ENCODE measurements at regions not wholly inside any gene's neighbourhood (a gene's known extent, or its start where the extent isn't known, plus 50 kb on each side); places are given as distances from the start of the nearest gene placed in this dataset.

DNA sequence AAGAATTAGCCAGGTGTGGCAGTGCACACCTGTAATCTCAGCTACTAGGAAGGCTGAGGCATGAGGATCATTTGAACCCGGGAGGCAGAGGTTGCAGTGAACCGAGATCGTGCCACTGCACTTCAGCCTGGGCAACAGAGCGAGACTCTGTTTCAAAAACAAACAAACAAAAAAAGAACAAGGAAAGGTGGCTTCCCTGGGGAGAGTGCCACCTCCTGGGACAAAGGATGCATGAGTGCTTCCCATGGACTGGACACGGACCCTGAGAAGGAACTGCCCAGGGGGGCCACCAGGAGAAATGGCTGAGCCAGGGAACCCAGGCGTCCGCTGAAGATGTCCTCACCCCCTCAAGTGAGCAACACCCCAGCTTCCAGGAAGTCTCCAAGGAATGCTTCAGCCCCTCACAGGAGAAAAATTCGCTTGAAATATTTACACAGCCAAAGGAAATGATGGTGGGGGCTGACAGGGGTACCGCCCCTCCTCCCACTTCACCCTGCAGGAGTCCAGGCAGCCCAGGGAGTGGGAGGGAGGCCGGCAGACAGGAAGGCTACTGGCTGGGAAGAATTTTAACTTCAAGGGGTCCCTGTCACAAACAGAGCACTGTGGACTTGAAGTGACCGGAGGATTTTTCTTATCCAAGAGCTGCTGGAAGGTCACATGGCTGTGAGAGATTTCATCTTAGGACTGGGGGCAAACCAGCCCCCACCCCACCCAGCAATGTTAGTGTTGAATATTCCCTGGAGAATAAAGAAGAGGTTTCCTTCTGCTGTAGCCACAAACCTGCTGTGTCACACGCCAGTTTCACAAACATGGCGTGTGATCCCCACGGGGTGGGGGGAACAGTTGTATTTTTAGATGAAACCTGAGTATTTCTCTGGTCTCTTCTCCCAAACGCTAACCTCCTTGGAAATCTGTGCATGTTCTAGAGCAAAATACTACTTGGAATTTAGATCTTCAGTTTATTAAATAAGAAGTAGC, 90.8 kb upstream of the SLC25A33 start:
- TF ChIP-seq, protein P1, sequence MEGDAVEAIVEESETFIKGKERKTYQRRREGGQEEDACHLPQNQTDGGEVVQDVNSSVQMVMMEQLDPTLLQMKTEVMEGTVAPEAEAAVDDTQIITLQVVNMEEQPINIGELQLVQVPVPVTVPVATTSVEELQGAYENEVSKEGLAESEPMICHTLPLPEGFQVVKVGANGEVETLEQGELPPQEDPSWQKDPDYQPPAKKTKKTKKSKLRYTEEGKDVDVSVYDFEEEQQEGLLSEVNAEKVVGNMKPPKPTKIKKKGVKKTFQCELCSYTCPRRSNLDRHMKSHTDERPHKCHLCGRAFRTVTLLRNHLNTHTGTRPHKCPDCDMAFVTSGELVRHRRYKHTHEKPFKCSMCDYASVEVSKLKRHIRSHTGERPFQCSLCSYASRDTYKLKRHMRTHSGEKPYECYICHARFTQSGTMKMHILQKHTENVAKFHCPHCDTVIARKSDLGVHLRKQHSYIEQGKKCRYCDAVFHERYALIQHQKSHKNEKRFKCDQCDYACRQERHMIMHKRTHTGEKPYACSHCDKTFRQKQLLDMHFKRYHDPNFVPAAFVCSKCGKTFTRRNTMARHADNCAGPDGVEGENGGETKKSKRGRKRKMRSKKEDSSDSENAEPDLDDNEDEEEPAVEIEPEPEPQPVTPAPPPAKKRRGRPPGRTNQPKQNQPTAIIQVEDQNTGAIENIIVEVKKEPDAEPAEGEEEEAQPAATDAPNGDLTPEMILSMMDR (IDR thresholded peaks at IDR 0.05; ENCODE audit: low read depth, low read length), result no peak
- 0 out of 2 replicates have a peak overlapping the region, but pooled peaks have one; percentile 6 for H3K4me3 ChIP-seq (ENCODE audit: low read depth, low read length)

DNA sequence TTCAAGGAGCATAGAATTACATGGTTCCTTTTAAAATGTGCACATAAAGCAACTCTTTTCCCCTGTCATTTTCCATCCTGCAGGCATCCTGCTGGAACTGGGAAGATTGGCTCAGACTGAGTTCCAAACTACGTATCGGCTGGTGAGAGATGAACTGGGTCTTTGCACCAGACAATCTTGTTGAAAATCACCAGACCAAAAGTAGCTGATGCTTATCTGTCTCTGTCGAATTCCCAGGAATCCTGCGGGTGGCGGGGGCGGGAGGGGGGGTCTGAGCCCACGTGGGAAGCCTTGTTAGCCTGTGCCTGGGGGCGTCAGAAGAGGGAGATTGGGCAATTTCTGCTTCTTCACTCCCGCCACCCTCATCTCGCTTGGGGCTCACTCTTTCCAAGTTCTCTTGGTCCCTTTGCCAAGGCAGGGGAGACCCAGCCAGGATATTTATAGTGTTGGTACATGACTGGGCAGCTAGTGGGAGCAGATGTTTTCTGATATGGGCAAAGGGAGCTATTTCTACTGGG, 90.1 kb upstream of the SLC25A33 start:
- TF ChIP-seq, protein P1 (IDR thresholded peaks at IDR 0.05; ENCODE audit: low read depth, low read length), result no peak
- H3K4me3 ChIP-seq (ENCODE audit: low read depth, low read length), result 0 out of 2 replicates have a peak overlapping the region, but pooled peaks have one; percentile 6

DNA sequence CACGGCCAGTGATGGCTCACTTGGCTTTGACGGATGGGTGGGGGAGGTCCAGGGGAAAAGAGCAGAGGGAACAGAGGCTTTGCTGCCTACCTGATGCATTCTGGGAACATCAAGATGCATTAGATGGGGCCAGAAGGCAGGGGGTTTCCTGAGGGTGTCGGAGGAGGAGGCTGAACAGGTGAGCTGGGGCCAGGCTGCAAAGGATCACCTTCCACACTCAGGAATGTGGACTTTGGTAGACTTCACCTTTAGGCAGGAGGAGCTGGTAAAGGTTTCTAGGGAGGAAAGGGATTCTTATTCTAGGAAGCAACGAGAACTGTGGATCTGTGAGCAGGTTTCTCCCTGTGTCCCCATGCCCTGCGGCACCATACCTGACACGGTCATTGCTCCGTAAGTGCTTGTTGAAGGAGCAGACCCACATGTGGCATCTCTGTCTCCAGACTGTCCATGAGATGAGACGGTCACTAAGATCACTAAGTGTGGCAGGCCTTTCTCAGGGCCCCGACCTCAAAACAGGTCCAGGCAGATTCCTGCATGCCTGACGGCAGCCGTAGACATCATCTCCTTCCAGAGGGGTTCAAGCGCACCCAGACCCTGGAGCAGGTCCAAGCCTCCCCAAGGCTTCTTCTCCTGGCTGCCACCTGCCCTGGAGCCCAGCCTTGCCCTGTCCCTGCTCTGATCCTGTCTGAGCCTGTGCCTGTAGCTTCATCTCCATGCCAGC, 89.1 kb upstream of the SLC25A33 start:
- TF ChIP-seq, protein P1 (IDR thresholded peaks at IDR 0.05; ENCODE audit: low read depth, low read length), result no peak
- H3K4me3 ChIP-seq (ENCODE audit: low read depth, low read length), result no peak overlapping the region

DNA sequence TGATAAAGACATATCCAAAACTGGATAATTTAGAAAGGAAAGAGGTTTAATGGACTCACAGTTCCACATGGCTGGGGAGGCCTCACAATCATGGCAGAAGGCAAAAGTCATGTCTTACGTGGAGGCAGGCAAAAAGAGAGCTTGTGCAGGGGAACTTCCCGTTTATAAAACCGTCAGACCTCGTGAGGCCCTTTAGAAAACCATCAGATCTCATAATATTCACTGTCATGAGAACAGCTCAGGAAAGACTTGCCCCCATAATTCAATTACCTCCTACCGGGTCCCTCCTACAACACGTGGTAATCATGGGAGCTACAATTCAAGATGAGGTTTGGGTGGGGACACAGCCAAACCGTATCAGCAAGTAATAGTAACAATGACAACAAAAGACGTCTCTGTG, 88.2 kb upstream of the SLC25A33 start:
- TF ChIP-seq, protein P1 (IDR thresholded peaks at IDR 0.05; ENCODE audit: low read depth, low read length), result no peak
- no peak overlapping the region for H3K4me3 ChIP-seq (ENCODE audit: low read depth, low read length)

DNA sequence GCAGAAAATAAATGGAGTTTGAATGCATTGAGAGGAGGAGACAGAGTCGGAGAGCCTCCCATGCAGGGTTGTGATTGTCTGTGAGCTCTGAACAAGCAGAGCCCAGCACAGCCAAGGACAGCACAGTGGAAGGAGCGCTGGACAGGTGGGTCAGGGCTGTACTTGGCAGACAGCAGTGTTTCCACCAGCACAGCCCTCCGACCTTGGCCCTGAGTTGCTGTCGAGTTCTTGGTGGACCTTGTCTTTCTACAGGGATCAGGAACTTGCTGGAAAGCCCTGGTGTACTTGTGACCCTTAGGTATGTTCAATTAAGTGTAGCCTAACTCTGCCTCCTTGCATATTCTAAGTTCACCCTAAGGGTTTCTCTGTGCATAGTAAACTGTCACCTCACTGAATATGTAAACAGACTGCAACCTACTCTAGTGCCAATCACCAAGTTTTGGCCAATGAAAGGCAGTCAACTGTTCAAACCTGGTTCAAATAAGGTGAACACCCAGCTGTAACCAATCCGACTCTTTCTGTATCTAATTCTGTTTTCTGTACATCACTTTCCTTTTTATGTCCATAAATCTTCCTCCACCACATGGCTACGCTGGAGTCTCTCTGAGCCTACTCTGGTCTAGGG, 86.6 kb upstream of the SLC25A33 start:
- H3K4me3 ChIP-seq (ENCODE audit: low read depth, low read length), result no peak overlapping the region
- TF ChIP-seq, protein P1 (IDR thresholded peaks at IDR 0.05; ENCODE audit: low read depth, low read length), result no peak

DNA sequence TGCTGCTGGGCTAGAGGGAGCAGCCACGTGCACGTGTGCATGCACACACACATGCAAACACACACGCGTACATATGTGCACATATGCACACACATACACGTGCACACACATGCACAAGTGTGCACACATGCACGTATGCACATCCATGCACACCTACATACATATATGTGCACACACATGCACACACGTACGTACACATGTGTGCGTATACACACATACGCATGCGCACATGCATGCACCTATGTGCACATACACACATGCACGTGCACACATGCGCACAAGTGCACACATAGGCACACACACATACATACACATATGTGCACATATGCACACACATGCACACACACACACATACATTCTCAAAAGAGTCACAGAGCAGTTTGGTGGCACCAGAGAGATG, 85.9 kb upstream of the SLC25A33 start:
- TF ChIP-seq, protein P1 (IDR thresholded peaks at IDR 0.05; ENCODE audit: low read depth, low read length), result no peak
- H3K4me3 ChIP-seq (ENCODE audit: low read depth, low read length), result no peak overlapping the region

Measured in WI38 (cell line).